GM13977 (cell line): ENCODE measurements at regions not wholly inside any gene's neighbourhood (a gene's known extent, or its start where the extent isn't known, plus 50 kb on each side); places are given as distances from the start of the nearest gene placed in this dataset.

ENCODE experiments used
- DNase-seq: peaks from one replicate; pipeline ENCODE4 v3.0.0; 2012; ENCODE audit warnings: low spot score
- CTCF ChIP-seq: IDR thresholded peaks from 2 replicates; pipeline ENCODE4 v1.5.1; 2012; ENCODE audit warnings: mild to moderate bottlenecking, control low read depth; ENCODE audit not compliant: insufficient read depth; ENCODE audit errors: extremely low read depth, missing control alignments
- in situ Hi-C: fragments of 300-500 bp; cut with MboI; formaldehyde crosslinking; loops from one replicate; pipeline ENCODE4 v1.12.0; 2022; ENCODE audit warnings: low sequenced_read_pairs, low pct_unique_long_range_greater_than_20kb, mixed read lengths, inconsistent platforms; ENCODE audit not compliant: unreplicated experiment

DNA sequence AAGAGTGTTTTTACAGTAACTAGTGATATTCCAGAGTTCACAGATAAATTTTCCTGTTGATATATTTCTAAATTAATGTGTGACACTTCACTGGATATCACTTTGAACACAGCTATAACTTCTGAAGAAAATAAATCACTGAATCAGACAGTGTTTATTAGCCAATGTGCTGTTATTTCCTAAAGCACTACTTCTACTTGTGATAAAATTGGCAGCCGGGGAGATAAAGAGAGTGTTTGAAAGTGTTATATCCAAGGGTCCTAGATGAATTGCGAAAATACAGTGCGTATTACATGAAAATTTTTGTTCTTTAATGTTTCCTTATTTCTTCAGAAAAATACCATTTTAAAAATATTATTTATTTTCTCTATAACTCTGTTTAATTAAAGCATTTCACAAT, 417.5 kb upstream of the ARGLU1 start:
- no peak for DNase-seq
- TF ChIP-seq CTCF = no peak
- in situ Hi-C loops = no loop called here

GRCh38 chr13:106981051-106981450, 413.1 kb upstream of the ARGLU1 start:
- DNase-seq = no peak
- TF ChIP-seq CTCF = no peak
- in situ Hi-C loops = no loop called here

DNA sequence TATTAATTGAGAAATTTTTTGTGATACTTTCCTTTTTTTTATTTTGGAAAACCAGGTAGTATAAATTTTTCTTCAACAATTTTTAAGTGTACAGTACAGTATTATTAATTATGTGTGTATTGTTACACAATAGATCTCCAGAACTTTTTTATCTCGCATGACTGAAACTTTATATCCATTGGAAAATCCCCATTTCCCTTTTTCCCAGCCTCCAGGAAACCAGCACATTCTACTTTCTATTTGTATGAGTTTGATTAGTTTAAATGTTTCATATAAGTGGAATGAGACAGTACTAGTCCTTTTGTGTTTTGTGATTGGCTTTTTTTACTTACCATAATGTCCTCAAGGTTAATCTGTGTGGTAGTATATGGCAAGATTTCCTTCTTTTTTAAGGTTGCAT, 399.5 kb upstream of the ARGLU1 start:
- no peak for TF ChIP-seq CTCF
- DNase-seq = no peak
- in situ Hi-C loops = no loop called here

DNA sequence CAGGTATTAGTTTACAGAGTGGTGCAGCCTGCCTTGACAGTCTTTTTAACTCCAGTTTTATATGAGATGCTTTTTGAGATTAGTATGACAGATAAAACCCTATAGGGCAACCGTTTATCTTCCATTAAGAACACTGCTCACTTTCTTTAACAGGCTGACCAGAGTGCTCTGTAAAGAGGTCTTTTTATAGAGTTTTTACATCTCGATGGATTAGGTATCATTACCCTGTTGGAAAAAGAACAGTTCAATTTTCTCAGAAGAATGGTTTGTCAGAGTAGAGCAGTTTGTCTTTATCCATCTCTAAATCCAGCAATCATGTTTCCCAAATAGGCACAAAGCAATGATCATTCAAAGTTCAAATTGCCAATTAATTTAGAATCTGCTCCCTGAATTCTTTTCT, 395.2 kb upstream of the ARGLU1 start:
- DNase-seq = no peak
- in situ Hi-C loops = no loop called here
- TF ChIP-seq CTCF = no peak

DNA sequence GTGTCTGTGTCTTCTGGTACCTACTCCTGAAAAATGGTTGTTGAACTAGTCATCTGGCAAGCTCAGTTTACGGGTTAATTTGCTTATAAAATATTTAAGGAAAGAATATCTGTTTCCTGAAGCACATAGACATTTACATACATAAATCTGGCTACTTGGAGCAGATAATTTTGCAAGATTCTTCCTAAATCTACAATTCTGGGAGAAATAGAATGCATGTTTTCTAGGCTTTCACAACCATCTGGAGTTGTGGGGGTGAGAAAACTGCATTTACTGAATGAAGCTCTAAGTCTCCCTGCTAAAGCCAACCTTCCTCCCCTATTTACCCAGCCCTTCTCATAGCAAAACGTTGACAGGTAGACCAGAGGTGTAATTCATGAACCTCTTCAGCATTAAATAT, 393.7 kb upstream of the ARGLU1 start:
- no peak for TF ChIP-seq CTCF
- in situ Hi-C loops = no loop called here
- DNase-seq = no peak

- no peak for TF ChIP-seq CTCF
- DNase-seq = no peak
- in situ Hi-C loops = no loop called here
These were observed 393.3 kb upstream of the ARGLU1 start for GRCh38 chr13:106961216-106961615.

DNA sequence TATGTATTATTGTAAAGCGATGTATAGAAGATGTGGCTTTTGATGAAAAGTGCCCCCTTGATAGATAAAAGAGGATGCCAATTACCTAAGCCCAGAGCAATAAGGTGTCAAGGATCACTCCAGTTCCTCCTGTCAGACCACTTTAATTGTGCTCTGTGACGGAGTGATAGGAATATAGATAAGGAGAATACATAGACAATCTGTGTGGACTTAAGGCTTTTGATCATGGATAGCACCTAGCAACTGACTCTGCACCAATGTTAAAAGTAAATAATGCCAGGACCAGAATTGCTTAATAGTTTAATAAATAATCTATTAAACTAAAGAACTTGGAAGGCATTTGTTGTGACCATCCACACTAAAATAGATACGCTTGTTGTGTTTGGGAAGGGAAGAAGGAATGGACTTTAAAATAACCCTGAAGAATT, 390.7 kb upstream of the ARGLU1 start:
- in situ Hi-C loops = no loop called here
- no peak for DNase-seq
- TF ChIP-seq CTCF = no peak
